Prostate gland (tissue), 2 donors: ENCODE measurements at regions not wholly inside any gene's neighbourhood (a gene's known extent, or its start where the extent isn't known, plus 50 kb on each side); places are given as distances from the start of the nearest gene placed in this dataset.

Source experiments
- DNase-seq: peaks from one replicate; pipeline ENCODE4 v3.0.0-alpha.2; 2019; ENCODE audit warnings: low spot score
- H3K27ac ChIP-seq, 2 donors: fragments of 200-600 bp; sonication (generic); 2 replicates each; pipeline ENCODE4 v1.5.1; 2017 to 2019
- H3K27me3 ChIP-seq: fragments of 200-600 bp; sonication (generic); replicated peaks from 2 replicates; pipeline ENCODE4 v1.5.1; 2019; ENCODE audit not compliant: insufficient read depth
- H3K36me3 ChIP-seq, 2 donors: fragments of 200-600 bp; sonication (generic); 1 replicate in 1 of 2; 2 replicates in 1 of 2; pipeline versions ENCODE4 v1.5.1 to v1.8.1; 2017 to 2019
- H3K4me1 ChIP-seq: fragments of 200-600 bp; sonication (generic); replicated peaks from 2 replicates; pipeline ENCODE4 v1.5.1; 2019
- H3K4me3 ChIP-seq, 2 donors: fragments of 200-600 bp; sonication (generic); 2 replicates each; pipeline ENCODE4 v1.5.1; 2017 to 2019
- H3K9me3 ChIP-seq: fragments of 200-600 bp; sonication (generic); 2 replicates; pipeline ENCODE4 v1.5.1; 2017
- POLR2A ChIP-seq: fragments of 450-650 bp; IDR thresholded peaks from one replicate; pipeline ENCODE4 v1.6.1; 2016; ENCODE audit warnings: antibody characterized with exemption, mild to moderate bottlenecking
- POLR2AphosphoS5 ChIP-seq: sonication (generic); formaldehyde crosslinking; IDR thresholded peaks from one replicate; pipeline ENCODE4 v1.6.1; 2017; ENCODE audit warnings: antibody characterized with exemption
- WGBS: methylation state at CpG from one replicate; pipeline ENCODE4 v1.1.5; 2018; 5-methylcytosine and 5-hydroxymethylcytosine counted together
- intact Hi-C: fragments of 100-400 bp; cut with DNase I; formaldehyde crosslinking; loops from one replicate; pipeline ENCODE4 v1.14.2; 2022
- TF ChIP-seq, protein P1 (sequence below), 4 experiments: fragments of 200-600 bp in 2 of 4; fragments of 450-650 bp in 2 of 4; sonication (generic) in 2 of 4; IDR thresholded peaks; 1 replicate in 3 of 4; 2 replicates in 1 of 4; pipeline ENCODE4 v1.5.1; 2016 to 2019; ENCODE audit warnings: antibody characterized with exemption in 4 of 4, mild to moderate bottlenecking in 2 of 4, moderate library complexity in 2 of 4

DNA sequence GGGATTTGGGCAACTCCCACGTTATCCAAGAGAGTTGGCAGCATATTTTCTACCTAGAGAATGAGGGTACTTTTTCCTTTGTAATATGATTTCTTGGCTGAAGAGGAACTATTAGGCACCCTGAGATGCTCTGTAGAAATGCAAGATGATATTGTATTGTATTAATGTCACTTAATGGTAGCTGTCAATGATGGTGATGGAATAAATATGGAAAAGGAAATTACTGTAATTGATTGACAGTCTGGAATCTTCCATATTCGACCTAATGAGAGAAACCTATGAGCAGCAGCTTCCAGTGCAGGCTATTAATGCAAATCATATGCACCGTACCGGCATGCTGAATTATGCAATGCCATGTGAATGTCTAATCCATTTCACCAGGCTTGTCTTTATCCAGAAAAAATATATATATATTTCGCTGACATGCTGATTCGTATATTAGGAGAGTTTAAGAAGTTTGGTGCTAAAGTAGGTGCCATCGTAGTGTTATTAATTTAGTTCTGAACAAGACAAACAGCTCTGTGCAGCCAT, 494.2 kb upstream of the JARID2 start:
- intact Hi-C loops, result no loop called here
- Histone ChIP-seq H3K9me3 (no peaks in the 10 kb centered on the region), H3K4me1 (no peaks in the 10 kb centered on the region), H3K27me3 (no peaks in the 10 kb centered on the region), H3K4me3 (no peak overlapping the region), H3K36me3 (no peaks in the 10 kb centered on the region), H3K27ac (no peak overlapping the region)
- no peak for DNase-seq
- TF ChIP-seq POLR2AphosphoS5 (no peak), POLR2A (no peak)
- TF ChIP-seq, protein P1, sequence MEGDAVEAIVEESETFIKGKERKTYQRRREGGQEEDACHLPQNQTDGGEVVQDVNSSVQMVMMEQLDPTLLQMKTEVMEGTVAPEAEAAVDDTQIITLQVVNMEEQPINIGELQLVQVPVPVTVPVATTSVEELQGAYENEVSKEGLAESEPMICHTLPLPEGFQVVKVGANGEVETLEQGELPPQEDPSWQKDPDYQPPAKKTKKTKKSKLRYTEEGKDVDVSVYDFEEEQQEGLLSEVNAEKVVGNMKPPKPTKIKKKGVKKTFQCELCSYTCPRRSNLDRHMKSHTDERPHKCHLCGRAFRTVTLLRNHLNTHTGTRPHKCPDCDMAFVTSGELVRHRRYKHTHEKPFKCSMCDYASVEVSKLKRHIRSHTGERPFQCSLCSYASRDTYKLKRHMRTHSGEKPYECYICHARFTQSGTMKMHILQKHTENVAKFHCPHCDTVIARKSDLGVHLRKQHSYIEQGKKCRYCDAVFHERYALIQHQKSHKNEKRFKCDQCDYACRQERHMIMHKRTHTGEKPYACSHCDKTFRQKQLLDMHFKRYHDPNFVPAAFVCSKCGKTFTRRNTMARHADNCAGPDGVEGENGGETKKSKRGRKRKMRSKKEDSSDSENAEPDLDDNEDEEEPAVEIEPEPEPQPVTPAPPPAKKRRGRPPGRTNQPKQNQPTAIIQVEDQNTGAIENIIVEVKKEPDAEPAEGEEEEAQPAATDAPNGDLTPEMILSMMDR (IDR thresholded peaks at IDR 0.05), result no peak
- 76% methylated on average over 7 of the region's 7 CpGs for WGBS

DNA sequence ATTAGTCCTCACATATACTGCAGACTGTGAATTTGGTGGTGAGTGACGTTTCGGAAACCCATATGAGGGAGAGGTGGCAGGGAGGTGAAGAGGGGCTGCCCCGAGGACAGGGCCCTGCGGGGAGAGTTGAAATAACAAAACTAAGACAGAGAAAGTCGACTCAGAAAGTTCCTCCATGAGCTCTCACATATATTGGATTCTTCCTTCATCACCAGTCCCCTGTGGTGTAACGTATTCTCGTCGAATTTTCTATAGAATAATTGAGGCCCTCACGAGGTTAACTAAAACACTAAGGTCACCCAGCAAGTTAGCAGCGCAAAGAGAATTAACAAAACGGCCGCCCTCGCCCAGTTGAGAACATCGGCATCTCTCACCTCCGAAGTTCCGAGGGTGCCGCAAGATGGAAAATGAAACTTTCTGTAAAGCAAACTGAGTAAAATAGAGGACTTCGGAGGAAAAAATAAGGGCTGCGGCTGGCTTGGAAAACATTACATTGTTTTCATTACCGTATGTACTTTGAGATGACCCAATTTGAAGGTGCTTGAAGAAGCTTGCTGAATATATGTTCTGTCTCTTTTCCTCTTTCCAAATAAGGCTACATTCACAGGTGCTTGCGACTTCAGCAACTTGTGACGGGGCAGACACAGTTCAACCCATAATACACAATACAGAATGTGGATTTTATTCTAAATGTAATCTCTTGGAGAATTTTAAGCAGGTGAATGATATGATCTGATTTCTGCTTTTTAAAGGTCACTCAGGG, 490.9 kb upstream of the JARID2 start:
- Histone ChIP-seq H3K36me3 (no peaks in the 10 kb centered on the region), H3K9me3 (no peaks in the 10 kb centered on the region), H3K4me1 (peaks cover 2% of the 10 kb centered on the region), H3K27ac (no peak overlapping the region), H3K4me3 (no peak overlapping the region), H3K27me3 (no peaks in the 10 kb centered on the region)
- DNase-seq, result no peak
- TF ChIP-seq, protein P1 (IDR thresholded peaks at IDR 0.05), result no peak
- TF ChIP-seq POLR2AphosphoS5 (no peak), POLR2A (no peak)
- intact Hi-C loops, result no loop called here
- 92% methylated on average over 22 of the region's 22 CpGs for WGBS

DNA sequence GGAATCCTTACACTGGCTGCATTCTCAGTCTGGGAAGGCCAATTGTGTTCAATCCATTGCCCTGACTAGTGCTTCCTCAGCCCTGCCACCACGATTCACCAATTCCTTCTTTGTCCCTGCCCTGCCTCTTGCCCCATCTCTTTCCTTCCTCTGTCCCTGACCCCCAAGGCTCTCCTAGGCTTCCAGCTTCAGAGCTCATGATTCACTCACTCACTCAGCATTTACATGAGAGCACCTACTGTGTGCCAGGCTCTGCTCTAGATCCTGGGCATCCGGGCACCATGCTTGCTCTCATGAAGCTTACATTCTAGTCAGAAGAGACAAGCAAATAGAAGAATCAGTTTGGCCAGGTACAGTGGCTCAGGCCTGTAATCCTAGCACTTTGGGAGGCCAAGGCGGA, 489.5 kb upstream of the JARID2 start:
- WGBS, result 100% methylated on average over 3 of the region's 3 CpGs
- Histone ChIP-seq H3K9me3 (no peaks in the 10 kb centered on the region), H3K27me3 (no peaks in the 10 kb centered on the region), H3K4me1 (peaks cover 2% of the 10 kb centered on the region), H3K4me3 (no peak overlapping the region), H3K36me3 (no peaks in the 10 kb centered on the region), H3K27ac (no peak overlapping the region)
- TF ChIP-seq, protein P1 (IDR thresholded peaks at IDR 0.05), result no peak
- no peak for DNase-seq
- intact Hi-C loops, result no loop called here

DNA sequence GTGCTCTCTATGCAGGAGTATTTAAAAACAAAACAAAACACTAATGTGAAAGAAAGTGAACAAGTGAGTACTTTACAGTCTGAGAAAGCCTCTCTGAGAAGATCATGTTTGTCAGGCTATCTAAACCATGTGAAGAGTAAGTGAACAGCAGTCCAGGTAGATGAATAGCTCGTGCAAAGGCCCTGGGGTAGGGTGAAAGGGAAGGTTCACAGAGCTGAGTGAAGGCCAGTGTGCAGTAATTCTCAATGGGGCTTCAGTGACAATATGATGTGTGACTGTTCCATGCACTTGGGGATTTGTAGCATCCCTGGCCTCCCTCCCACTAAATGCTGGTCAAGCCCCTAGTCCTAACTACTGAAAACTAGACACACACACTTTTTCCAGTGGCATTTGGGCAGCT, 488.9 kb upstream of the JARID2 start:
- intact Hi-C loops, result no loop called here
- WGBS, result 100% methylated on average over 1 of the region's 1 CpG
- TF ChIP-seq POLR2AphosphoS5 (no peak), POLR2A (no peak)
- TF ChIP-seq, protein P1 (IDR thresholded peaks at IDR 0.05), result no peak
- no peaks in the 10 kb centered on the region for H3K36me3 ChIP-seq
- no peak overlapping the region for H3K27ac ChIP-seq
- DNase-seq, result no peak
- H3K9me3 ChIP-seq, result no peaks in the 10 kb centered on the region
- no peak overlapping the region for H3K4me3 ChIP-seq
- no peaks in the 10 kb centered on the region for H3K27me3 ChIP-seq
- peaks cover 2% of the 10 kb centered on the region for H3K4me1 ChIP-seq

DNA sequence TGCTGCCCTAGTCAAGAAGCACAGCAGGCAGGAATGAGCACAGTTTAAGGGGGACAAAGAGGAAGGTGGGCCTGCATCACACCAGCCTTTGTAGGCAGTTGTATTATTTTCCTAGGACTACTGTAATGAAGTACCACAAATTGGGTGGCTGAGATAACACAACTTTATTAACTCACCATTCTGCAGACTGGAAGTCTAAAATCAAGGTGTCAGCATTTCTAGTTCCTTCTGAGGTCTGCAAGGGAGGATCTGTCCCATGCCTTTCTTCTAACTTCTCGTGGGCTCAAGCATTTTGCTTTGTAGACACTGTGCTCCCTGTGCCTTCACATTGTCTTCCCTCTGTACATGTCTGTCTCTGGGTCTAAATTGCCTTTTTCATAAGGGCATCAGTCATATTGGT, 488.5 kb upstream of the JARID2 start:
- Histone ChIP-seq H3K27me3 (no peaks in the 10 kb centered on the region), H3K36me3 (no peaks in the 10 kb centered on the region), H3K27ac (no peak overlapping the region), H3K9me3 (no peaks in the 10 kb centered on the region), H3K4me3 (no peak overlapping the region), H3K4me1 (peaks cover 2% of the 10 kb centered on the region)
- WGBS, result 100% methylated on average over 1 of the region's 1 CpG
- TF ChIP-seq, protein P1 (IDR thresholded peaks at IDR 0.05), result no peak
- TF ChIP-seq POLR2AphosphoS5 (no peak), POLR2A (no peak)
- no peak for DNase-seq
- intact Hi-C loops, result no loop called here
